Stomach (tissue), 8 donors: ENCODE measurements at regions not wholly inside any gene's neighbourhood (a gene's known extent, or its start where the extent isn't known, plus 50 kb on each side); places are given as distances from the start of the nearest gene placed in this dataset.

Source experiments
- DNase-seq, 2 donors: peaks; one replicate each; pipeline versions ENCODE4 v3.0.0 to v3.0.0-alpha.2; 2013 to 2019
- H3K27ac ChIP-seq, 5 donors: fragments of 200-600 bp in 4 of 5; sonication (generic) in 4 of 5; one replicate each; pipeline ENCODE4 v1.5.1; 2013 to 2019; ENCODE audit warnings: mild to moderate bottlenecking in 1 of 5, moderate library complexity in 1 of 5
- H3K27me3 ChIP-seq, 3 donors: fragments of 200-600 bp; sonication (generic); one replicate each; pipeline ENCODE4 v1.5.1; 2017 to 2019; ENCODE audit warnings: mixed run types in 1 of 3
- H3K36me3 ChIP-seq, 4 donors: fragments of 200-600 bp; sonication (generic); 1 replicate in 3 of 4; 2 replicates in 1 of 4; pipeline ENCODE4 v1.5.1; 2016 to 2019
- H3K4me1 ChIP-seq, 4 donors: fragments of 200-600 bp; sonication (generic); one replicate each; pipeline ENCODE4 v1.5.1; 2016 to 2019
- H3K4me3 ChIP-seq, 4 donors: fragments of 200-600 bp; sonication (generic) in 3 of 4; one replicate each; pipeline ENCODE4 v1.5.1; 2016 to 2019; ENCODE audit warnings: mild to moderate bottlenecking in 1 of 4
- H3K9me3 ChIP-seq, 4 donors: fragments of 200-600 bp; sonication (generic); one replicate each; pipeline ENCODE4 v1.5.1; 2016 to 2019
- CTCF ChIP-seq, 7 experiments: fragments of 450-650 bp in 4 of 7; fragments of 200-600 bp in 3 of 7; sonication (generic) in 3 of 7; IDR thresholded peaks; one replicate each; pipeline ENCODE4 v1.5.1; 2016 to 2019; ENCODE audit warnings: antibody characterized with exemption in 7 of 7, control low read depth in 2 of 7, mild to moderate bottlenecking in 1 of 7
- EP300 ChIP-seq: sonication (generic); formaldehyde crosslinking; IDR thresholded peaks from one replicate; pipeline ENCODE4 v1.6.1; 2017; ENCODE audit warnings: antibody characterized with exemption
- POLR2A ChIP-seq, 4 donors: fragments of 450-650 bp; IDR thresholded peaks; one replicate each; pipeline ENCODE4 v1.6.1; 2016; ENCODE audit warnings: antibody characterized with exemption in 4 of 4, control low read depth in 2 of 4, mild to moderate bottlenecking in 1 of 4, moderate library complexity in 1 of 4
- POLR2AphosphoS5 ChIP-seq, 3 donors: sonication (generic); formaldehyde crosslinking; IDR thresholded peaks; one replicate each; pipeline ENCODE4 v1.6.1; 2016; ENCODE audit warnings: antibody characterized with exemption in 3 of 3
- WGBS, 5 donors: extraction: QIAGEN DNeasy Blood & Tissue Kit in 3 of 5; methylation state at CpG; one replicate each; pipeline versions ENCODE4 v1.1.5 to v1.1.7; 2013 to 2018; 5-methylcytosine and 5-hydroxymethylcytosine counted together
- intact Hi-C: fragments of 100-400 bp; cut with DNase I; formaldehyde crosslinking; loops from one replicate; pipeline ENCODE4 v1.15.1; 2023; ENCODE audit warnings: low total_unique reads
- donor health status: healthy with polysubstance abuse.
- donor health status: Bipolar disorder and iron deficiency.
- donor health status: healthy.

GRCh38 chr9:26159575-26160392 is 481.5 kb upstream of the TUSC1 start:
- no peaks in the 10 kb centered on the region for H3K27me3 ChIP-seq
- no peaks in the 10 kb centered on the region for H3K4me1 ChIP-seq
- 80 to 87% (median 81%) methylated on average over 2 of the region's 2 CpGs for WGBS, 5 donors

GRCh38 chr9:26158631-26159150 is 480.4 kb upstream of the TUSC1 start:
- Histone ChIP-seq H3K4me3 (no peak overlapping the region), H3K9me3 (no peaks in the 10 kb centered on the region), H3K27me3 (no peaks in the 10 kb centered on the region), H3K4me1 (no peaks in the 10 kb centered on the region), H3K27ac (no peak overlapping the region), H3K36me3 (no peaks in the 10 kb centered on the region)
- intact Hi-C loops, result no loop called here
- DNase-seq, result no peak
- TF ChIP-seq CTCF (IDR thresholded peaks at IDR 0.05) (no peak), EP300 (no peak), POLR2AphosphoS5 (IDR thresholded peaks at IDR 0.05) (no peak), POLR2A (IDR thresholded peaks at IDR 0.05) (no peak)
- 79 to 87% (median 83%) methylated on average over 4 of the region's 4 CpGs for WGBS, 5 donors

More at GRCh38 chr9:26159575-26160392, 481.5 kb upstream of the TUSC1 start:
- intact Hi-C loops, result no loop called here
- TF ChIP-seq EP300 (no peak), CTCF (IDR thresholded peaks at IDR 0.05) (no peak), POLR2A (IDR thresholded peaks at IDR 0.05) (no peak), POLR2AphosphoS5 (IDR thresholded peaks at IDR 0.05) (no peak)
- H3K9me3 ChIP-seq, result no peaks in the 10 kb centered on the region
- no peak overlapping the region for H3K27ac ChIP-seq
- no peak overlapping the region for H3K4me3 ChIP-seq
- DNase-seq, result no peak
- no peaks in the 10 kb centered on the region for H3K36me3 ChIP-seq

GRCh38 chr9:26157411-26157810 is 479.2 kb upstream of the TUSC1 start:
- no peak overlapping the region for H3K4me3 ChIP-seq
- 68 to 81% (median 78%) methylated on average over 5 of the region's 5 CpGs for WGBS, 5 donors
- TF ChIP-seq EP300 (no peak), CTCF (IDR thresholded peaks at IDR 0.05) (no peak), POLR2A (IDR thresholded peaks at IDR 0.05) (no peak), POLR2AphosphoS5 (IDR thresholded peaks at IDR 0.05) (no peak)
- no peaks in the 10 kb centered on the region for H3K27me3 ChIP-seq
- H3K36me3 ChIP-seq, result no peaks in the 10 kb centered on the region
- H3K9me3 ChIP-seq, result no peaks in the 10 kb centered on the region
- no peaks in the 10 kb centered on the region for H3K4me1 ChIP-seq
- H3K27ac ChIP-seq, result no peak overlapping the region
- no peak for DNase-seq
- intact Hi-C loops, result no loop called here

GRCh38 chr9:26152350-26152749 is 474.1 kb upstream of the TUSC1 start:
- no peak for TF ChIP-seq POLR2A (IDR thresholded peaks at IDR 0.05)
- no peak for TF ChIP-seq CTCF (IDR thresholded peaks at IDR 0.05)
- no peak for TF ChIP-seq EP300
- no peak for TF ChIP-seq POLR2AphosphoS5 (IDR thresholded peaks at IDR 0.05)
- Histone ChIP-seq H3K9me3 (no peaks in the 10 kb centered on the region), H3K27ac (no peak overlapping the region), H3K36me3 (no peaks in the 10 kb centered on the region), H3K27me3 (no peaks in the 10 kb centered on the region), H3K4me3 (no peak overlapping the region), H3K4me1 (no peaks in the 10 kb centered on the region)
- no peak for DNase-seq
- WGBS, 5 donors, result 82 to 93% (median 89%) methylated on average over 2 of the region's 2 CpGs
- intact Hi-C loops, result no loop called here
